Spleen (tissue), 11 donors: ENCODE measurements at regions not wholly inside any gene's neighbourhood (a gene's known extent, or its start where the extent isn't known, plus 50 kb on each side); places are given as distances from the start of the nearest gene placed in this dataset.

Experiments
- DNase-seq: peaks from one replicate; pipeline ENCODE4 v3.0.0-alpha.2; 2020
- H3K27ac ChIP-seq, 8 donors: fragments of 200-600 bp; sonication (generic) in 7 of 8; 1 replicate in 4 of 8; 2 replicates in 4 of 8; pipeline versions ENCODE4 v1.5.0 to v1.8.0; 2016 to 2021; ENCODE audit warnings: inconsistent platforms in 4 of 8, mild to moderate bottlenecking in 4 of 8, moderate library complexity in 1 of 8
- H3K27me3 ChIP-seq, 7 donors: fragments of 200-600 bp; sonication (generic) in 6 of 7; replicated peaks in 1 of 7; 1 replicate in 4 of 7; 2 replicates in 3 of 7; pipeline versions ENCODE4 v1.5.0 to v1.8.0; 2016 to 2021; ENCODE audit warnings: inconsistent platforms in 3 of 7, mild to moderate bottlenecking in 1 of 7
- H3K36me3 ChIP-seq, 6 donors: fragments of 200-600 bp; sonication (generic) in 5 of 6; 1 replicate in 4 of 6; 2 replicates in 2 of 6; pipeline versions ENCODE4 v1.5.0 to v1.8.0; 2016 to 2021; ENCODE audit warnings: inconsistent platforms in 2 of 6
- H3K4me1 ChIP-seq, 6 donors: fragments of 200-600 bp; sonication (generic) in 5 of 6; 1 replicate in 3 of 6; 2 replicates in 3 of 6; pipeline versions ENCODE4 v1.5.0 to v1.8.0; 2016 to 2021; ENCODE audit warnings: inconsistent platforms in 3 of 6
- H3K4me3 ChIP-seq, 8 donors: fragments of 200-600 bp; sonication (generic) in 7 of 8; 1 replicate in 4 of 8; 2 replicates in 4 of 8; pipeline versions ENCODE4 v1.5.0 to v1.8.0; 2016 to 2021; ENCODE audit warnings: inconsistent platforms in 4 of 8, mild to moderate bottlenecking in 4 of 8, moderate library complexity in 2 of 8
- H3K9me3 ChIP-seq, 8 donors: fragments of 200-600 bp; sonication (generic) in 7 of 8; 1 replicate in 4 of 8; 2 replicates in 4 of 8; pipeline versions ENCODE4 v1.5.0 to v1.8.0; 2016 to 2021; ENCODE audit warnings: inconsistent platforms in 4 of 8
- POLR2A ChIP-seq, 3 donors: fragments of 450-650 bp; IDR thresholded peaks; one replicate each; pipeline ENCODE4 v1.5.1; 2017; ENCODE audit warnings: antibody characterized with exemption in 3 of 3, mild to moderate bottlenecking in 1 of 3
- POLR2AphosphoS5 ChIP-seq, 3 donors: sonication (generic); formaldehyde crosslinking; IDR thresholded peaks; one replicate each; pipeline ENCODE4 v1.5.1; 2017; ENCODE audit warnings: antibody characterized with exemption in 3 of 3
- WGBS, 5 donors: extraction: QIAGEN DNeasy Blood & Tissue Kit in 3 of 5; methylation state at CpG; one replicate each; pipeline versions ENCODE4 v1.1.5 to v1.1.7; 2013 to 2018; 5-methylcytosine and 5-hydroxymethylcytosine counted together
- intact Hi-C: fragments of 100-400 bp; cut with DNase I; formaldehyde crosslinking; loops from one replicate; pipeline ENCODE4 v1.15.0; 2023; ENCODE audit warnings: low total_unique reads
- TF ChIP-seq, protein P1 (sequence below), 11 experiments: fragments of 200-600 bp in 7 of 11; fragments of 450-650 bp in 4 of 11; sonication (generic) in 4 of 11; IDR thresholded peaks in 8 of 11; conservative IDR thresholded peaks in 3 of 11; 1 replicate in 7 of 11; 2 replicates in 4 of 11; pipeline versions ENCODE4 v1.4.0 to v1.8.0; 2016 to 2021; ENCODE audit warnings: antibody characterized with exemption in 11 of 11, inconsistent platforms in 4 of 11, mild to moderate bottlenecking in 1 of 11
- donor health status: healthy with polysubstance abuse.
- donor health status: DM: no; HTN: no; CAD: no; lungs with moderate emphysema.
- donor health status: DM: no; HTN: no; CAD: no.
- donor health status: Bipolar disorder and iron deficiency.
- donor health status: healthy.
- donor health status: DM: no; HTN: no; CAD: no.
- donor health status: DM: yes; HTN: yes; CAD: no.

DNA sequence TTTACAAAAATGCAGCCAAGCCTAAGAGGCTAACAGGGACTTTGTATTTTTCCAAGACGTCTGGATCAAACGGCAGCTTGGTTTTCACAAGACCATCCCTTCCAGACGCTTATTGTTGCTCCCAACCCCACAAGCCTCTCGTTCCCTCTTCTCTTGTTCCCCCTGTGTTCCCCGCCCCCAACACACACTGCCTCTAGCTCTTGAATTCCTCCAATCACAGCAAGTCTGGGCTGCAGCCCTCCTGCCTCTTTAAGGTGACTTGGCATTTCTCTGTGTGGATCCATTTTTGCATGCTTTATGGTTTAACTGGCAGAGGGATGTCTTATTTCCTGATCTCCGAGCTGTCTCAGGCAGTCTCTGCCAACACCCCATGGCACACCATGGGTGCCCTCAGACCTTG is 182.2 kb downstream of the ABHD5 start:
- Histone ChIP-seq H3K9me3 (no peaks in the 10 kb centered on the region), H3K27me3 (peaks cover 0 to 43% (median 4%) of the 10 kb centered on the region in 7 donors), H3K4me3 (no peak overlapping the region), H3K4me1 (no peaks in the 10 kb centered on the region), H3K27ac (no peak overlapping the region), H3K36me3 (no peaks in the 10 kb centered on the region)
- TF ChIP-seq POLR2AphosphoS5 (IDR thresholded peaks at IDR 0.05) (no peak), POLR2A (IDR thresholded peaks at IDR 0.05) (no peak)
- TF ChIP-seq, protein P1, sequence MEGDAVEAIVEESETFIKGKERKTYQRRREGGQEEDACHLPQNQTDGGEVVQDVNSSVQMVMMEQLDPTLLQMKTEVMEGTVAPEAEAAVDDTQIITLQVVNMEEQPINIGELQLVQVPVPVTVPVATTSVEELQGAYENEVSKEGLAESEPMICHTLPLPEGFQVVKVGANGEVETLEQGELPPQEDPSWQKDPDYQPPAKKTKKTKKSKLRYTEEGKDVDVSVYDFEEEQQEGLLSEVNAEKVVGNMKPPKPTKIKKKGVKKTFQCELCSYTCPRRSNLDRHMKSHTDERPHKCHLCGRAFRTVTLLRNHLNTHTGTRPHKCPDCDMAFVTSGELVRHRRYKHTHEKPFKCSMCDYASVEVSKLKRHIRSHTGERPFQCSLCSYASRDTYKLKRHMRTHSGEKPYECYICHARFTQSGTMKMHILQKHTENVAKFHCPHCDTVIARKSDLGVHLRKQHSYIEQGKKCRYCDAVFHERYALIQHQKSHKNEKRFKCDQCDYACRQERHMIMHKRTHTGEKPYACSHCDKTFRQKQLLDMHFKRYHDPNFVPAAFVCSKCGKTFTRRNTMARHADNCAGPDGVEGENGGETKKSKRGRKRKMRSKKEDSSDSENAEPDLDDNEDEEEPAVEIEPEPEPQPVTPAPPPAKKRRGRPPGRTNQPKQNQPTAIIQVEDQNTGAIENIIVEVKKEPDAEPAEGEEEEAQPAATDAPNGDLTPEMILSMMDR (IDR thresholded peaks at IDR 0.05 in 8 of 11, conservative IDR thresholded peaks at IDR 0.05 in 3 of 11) = no peak
- intact Hi-C loops = no loop called here
- no peak for DNase-seq
- 39 to 54% (median 43%) methylated on average over 6 of the region's 6 CpGs for WGBS, 5 donors

DNA sequence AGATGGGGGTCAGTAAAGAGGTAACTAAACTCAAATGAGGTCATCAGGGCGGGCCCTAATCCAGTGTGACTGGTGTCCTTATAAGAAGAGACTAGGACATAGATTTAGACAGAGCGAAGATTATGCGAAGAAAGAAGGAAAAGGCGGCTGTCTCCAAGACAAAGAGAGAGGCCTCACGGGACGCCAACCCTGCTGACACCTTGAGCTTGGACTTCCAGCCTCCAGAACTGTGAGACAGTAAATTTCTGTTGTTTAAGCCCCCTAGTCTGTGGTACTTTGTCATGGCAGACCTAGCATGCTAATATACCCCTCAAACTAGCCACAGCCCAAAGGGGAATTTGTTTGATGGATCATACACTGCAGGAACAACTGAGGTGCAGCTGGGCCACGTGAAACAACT is 183.0 kb downstream of the ABHD5 start:
- no peak for DNase-seq
- H3K36me3 ChIP-seq = no peaks in the 10 kb centered on the region
- intact Hi-C loops = no loop called here
- H3K9me3 ChIP-seq = no peaks in the 10 kb centered on the region
- peaks cover 0 to 39% (median 4%) of the 10 kb centered on the region in 7 donors for H3K27me3 ChIP-seq
- no peaks in the 10 kb centered on the region for H3K4me1 ChIP-seq
- 85 to 93% (median 90%) methylated on average over 7 of the region's 7 CpGs for WGBS, 5 donors
- TF ChIP-seq, protein P1 (IDR thresholded peaks at IDR 0.05 in 8 of 11, conservative IDR thresholded peaks at IDR 0.05 in 3 of 11) = no peak
- TF ChIP-seq POLR2AphosphoS5 (IDR thresholded peaks at IDR 0.05) = no peak
- no peak for TF ChIP-seq POLR2A (IDR thresholded peaks at IDR 0.05)
- H3K4me3 ChIP-seq = no peak overlapping the region
- no peak overlapping the region for H3K27ac ChIP-seq

DNA sequence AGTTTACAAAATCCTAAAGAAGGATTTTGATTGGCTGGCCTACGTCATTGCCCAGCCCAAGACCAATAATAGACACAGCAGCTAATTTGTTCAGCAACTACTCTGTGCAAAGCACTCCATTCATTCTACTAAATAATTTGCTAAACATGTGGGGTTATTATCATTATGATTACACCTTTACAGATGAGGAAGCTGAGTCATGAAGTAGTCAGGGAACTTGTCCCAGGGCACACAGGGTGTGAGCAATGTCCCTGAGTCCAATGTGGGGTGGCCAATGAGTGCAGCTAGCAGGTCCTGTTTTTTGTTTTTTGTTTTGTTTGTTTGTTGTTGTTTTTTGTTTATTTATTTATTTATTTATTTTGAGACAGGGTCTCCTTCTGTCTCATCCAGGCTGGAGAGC is 183.6 kb downstream of the ABHD5 start:
- no peak for DNase-seq
- Histone ChIP-seq H3K4me1 (no peaks in the 10 kb centered on the region), H3K27me3 (peaks cover 0 to 33% (median 4%) of the 10 kb centered on the region in 7 donors), H3K9me3 (no peaks in the 10 kb centered on the region), H3K4me3 (no peak overlapping the region), H3K36me3 (no peaks in the 10 kb centered on the region), H3K27ac (no peak overlapping the region)
- intact Hi-C loops = no loop called here
- 74 to 89% (median 78%) methylated on average over 1 of the region's 1 CpG for WGBS, 5 donors
- TF ChIP-seq POLR2A (IDR thresholded peaks at IDR 0.05) = no peak
- no peak for TF ChIP-seq POLR2AphosphoS5 (IDR thresholded peaks at IDR 0.05)
- TF ChIP-seq, protein P1 (IDR thresholded peaks at IDR 0.05 in 8 of 11, conservative IDR thresholded peaks at IDR 0.05 in 3 of 11) = no peak

DNA sequence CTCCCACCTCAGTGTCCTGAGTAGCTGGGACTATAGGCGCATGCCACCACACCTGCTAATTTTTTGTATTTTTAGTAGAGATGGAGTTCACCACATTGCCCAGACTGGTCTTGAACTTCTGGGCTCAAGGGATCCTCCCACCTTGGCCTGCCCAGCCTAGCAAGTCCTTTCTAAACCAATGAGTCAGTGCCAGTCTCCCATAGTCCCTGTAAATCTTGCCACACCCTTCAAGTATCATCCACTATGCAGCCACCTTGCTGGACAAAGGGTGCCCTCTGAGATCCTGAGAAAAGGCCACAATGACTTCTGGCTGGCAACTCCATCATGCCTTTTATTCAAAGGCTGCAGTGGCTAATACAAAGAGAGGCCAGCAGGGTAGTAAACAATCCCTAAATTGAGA is 184.0 kb downstream of the ABHD5 start:
- peaks cover 0 to 32% (median 2%) of the 10 kb centered on the region in 7 donors for H3K27me3 ChIP-seq
- H3K4me3 ChIP-seq = no peak overlapping the region
- 89 to 100% (median 98%) methylated on average over 1 of the region's 1 CpG for WGBS, 5 donors
- no peak overlapping the region for H3K27ac ChIP-seq
- H3K36me3 ChIP-seq = no peaks in the 10 kb centered on the region
- TF ChIP-seq POLR2AphosphoS5 (IDR thresholded peaks at IDR 0.05) (no peak), POLR2A (IDR thresholded peaks at IDR 0.05) (no peak)
- TF ChIP-seq, protein P1 (IDR thresholded peaks at IDR 0.05 in 8 of 11, conservative IDR thresholded peaks at IDR 0.05 in 3 of 11) = no peak
- H3K9me3 ChIP-seq = no peaks in the 10 kb centered on the region
- H3K4me1 ChIP-seq = no peaks in the 10 kb centered on the region
- intact Hi-C loops = no loop called here
- no peak for DNase-seq
